ENCODE measurements at regions not wholly inside any gene's neighbourhood (a gene's known extent, or its start where the extent isn't known, plus 50 kb on each side); places are given as distances from the start of the nearest gene placed in this dataset.

- TF ChIP-seq POLR2A (IDR thresholded peaks at IDR 0.05; ENCODE audit: extremely low read depth, insufficient read length) (no peak), CTCF (IDR thresholded peaks at IDR 0.05; ENCODE audit: low read depth, low read length) (no peak), MAX (IDR thresholded peaks at IDR 0.05; ENCODE audit: low read depth, low read length) (no peak)
Measured at GRCh38 chr22:22082960-22083359, 100.4 kb upstream of the TOP3B start.
